ENCODE measurements at regions not wholly inside any gene's neighbourhood (a gene's known extent, or its start where the extent isn't known, plus 50 kb on each side); places are given as distances from the start of the nearest gene placed in this dataset.
A peak's percentile ranks its signal among the peaks of the same experiment; 100 is the strongest.

DNA sequence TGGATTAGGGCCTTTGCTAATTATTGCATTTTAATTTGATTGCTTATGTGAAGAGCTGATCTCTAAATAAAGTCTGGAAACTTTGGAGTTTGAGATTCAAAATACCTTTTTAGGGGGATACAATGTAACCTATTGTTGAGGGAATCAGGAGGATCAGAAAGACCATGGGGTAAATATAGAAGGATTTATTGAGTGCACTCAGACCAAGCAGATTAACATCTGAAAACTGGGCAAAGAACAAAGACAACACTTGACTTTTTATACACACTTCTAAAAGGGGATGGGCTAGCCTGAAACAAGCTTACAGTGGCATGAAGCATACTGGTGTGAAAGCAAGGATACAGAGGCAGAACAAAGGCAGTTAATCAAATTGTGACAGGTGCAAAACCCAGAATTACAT lies 174.3 kb downstream of the MRPS30 start:
- no peaks in the 10 kb centered on the region for H3K4me1 Mint-ChIP-seq
- DNase-seq (ENCODE audit: low spot score): peak; percentile 2
- Histone ChIP-seq H3K27ac (no peak overlapping the region), H3K9ac (no peak overlapping the region), H3K4me2 (no peak overlapping the region), H3K79me2 (ENCODE audit: low read depth) (no peaks in the 10 kb centered on the region), H3K4me3 (no peak overlapping the region), H3F3A (ENCODE audit: low read depth) (no peaks in the 10 kb centered on the region), H3K36me3 (no peaks in the 10 kb centered on the region), H4K20me1 (ENCODE audit: low read depth) (no peaks in the 10 kb centered on the region), H3K9me3 (ENCODE audit: low read depth) (no peaks in the 10 kb centered on the region), H2AFZ (replicated peaks) (no peak overlapping the region), H3K27me3 (no peaks in the 10 kb centered on the region), H3K4me1 (no peaks in the 10 kb centered on the region)
- no peaks in the 10 kb centered on the region for H3K36me3 Mint-ChIP-seq
- H3K27ac Mint-ChIP-seq: no peak overlapping the region
- peaks cover 6% of the 10 kb centered on the region for H3K27me3 Mint-ChIP-seq (ENCODE audit: insufficient read depth, low read depth)
- peaks cover 36% of the 10 kb centered on the region for H3K9me3 Mint-ChIP-seq
- no peak overlapping the region for H3K4me3 Mint-ChIP-seq
- TF ChIP-seq EZH2 (IDR thresholded peaks at IDR 0.05): no peak
- TF ChIP-seq, protein P1, sequence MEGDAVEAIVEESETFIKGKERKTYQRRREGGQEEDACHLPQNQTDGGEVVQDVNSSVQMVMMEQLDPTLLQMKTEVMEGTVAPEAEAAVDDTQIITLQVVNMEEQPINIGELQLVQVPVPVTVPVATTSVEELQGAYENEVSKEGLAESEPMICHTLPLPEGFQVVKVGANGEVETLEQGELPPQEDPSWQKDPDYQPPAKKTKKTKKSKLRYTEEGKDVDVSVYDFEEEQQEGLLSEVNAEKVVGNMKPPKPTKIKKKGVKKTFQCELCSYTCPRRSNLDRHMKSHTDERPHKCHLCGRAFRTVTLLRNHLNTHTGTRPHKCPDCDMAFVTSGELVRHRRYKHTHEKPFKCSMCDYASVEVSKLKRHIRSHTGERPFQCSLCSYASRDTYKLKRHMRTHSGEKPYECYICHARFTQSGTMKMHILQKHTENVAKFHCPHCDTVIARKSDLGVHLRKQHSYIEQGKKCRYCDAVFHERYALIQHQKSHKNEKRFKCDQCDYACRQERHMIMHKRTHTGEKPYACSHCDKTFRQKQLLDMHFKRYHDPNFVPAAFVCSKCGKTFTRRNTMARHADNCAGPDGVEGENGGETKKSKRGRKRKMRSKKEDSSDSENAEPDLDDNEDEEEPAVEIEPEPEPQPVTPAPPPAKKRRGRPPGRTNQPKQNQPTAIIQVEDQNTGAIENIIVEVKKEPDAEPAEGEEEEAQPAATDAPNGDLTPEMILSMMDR (IDR thresholded peaks at IDR 0.05): no peak
- no peak for TF ChIP-seq EZH2phosphoT487 (IDR thresholded peaks at IDR 0.05)

DNA sequence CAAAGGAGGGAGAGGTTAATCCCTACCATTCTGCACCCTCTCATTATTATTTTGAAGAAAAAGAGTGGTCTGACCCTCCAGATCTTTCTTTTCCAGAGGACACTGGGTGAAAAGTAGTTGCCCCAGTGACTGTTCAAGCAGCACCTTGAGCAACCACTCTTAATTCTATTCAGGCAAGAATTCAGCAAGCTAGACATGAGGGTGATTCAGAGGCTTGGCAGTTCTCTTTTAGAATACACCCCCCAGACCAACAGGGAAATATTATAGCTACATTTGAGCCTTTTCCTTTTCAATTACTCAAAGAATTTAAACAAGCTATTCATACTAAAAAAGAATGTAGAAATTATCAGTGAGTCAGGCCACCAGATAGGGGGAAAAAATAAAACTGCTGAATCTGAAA lies 178.3 kb downstream of the MRPS30 start:
- Histone ChIP-seq H3K4me2 (no peak overlapping the region), H3K79me2 (ENCODE audit: low read depth) (no peaks in the 10 kb centered on the region), H3K36me3 (peaks cover 3% of the 10 kb centered on the region), H3K27me3 (no peaks in the 10 kb centered on the region), H3K27ac (no peak overlapping the region), H4K20me1 (ENCODE audit: low read depth) (no peaks in the 10 kb centered on the region), H3K9ac (no peak overlapping the region), H3F3A (ENCODE audit: low read depth) (no peaks in the 10 kb centered on the region), H3K4me3 (no peak overlapping the region), H3K9me3 (ENCODE audit: low read depth) (peaks cover 6% of the 10 kb centered on the region), H3K4me1 (no peaks in the 10 kb centered on the region), H2AFZ (replicated peaks) (no peak overlapping the region)
- Mint-ChIP-seq H3K27ac (no peak overlapping the region), H3K4me1 (no peaks in the 10 kb centered on the region), H3K9me3 (peaks cover 42% of the 10 kb centered on the region), H3K27me3 (ENCODE audit: insufficient read depth, low read depth) (peaks cover 7% of the 10 kb centered on the region), H3K4me3 (no peak overlapping the region), H3K36me3 (no peaks in the 10 kb centered on the region)
- no peak for DNase-seq (ENCODE audit: low spot score)
- TF ChIP-seq, protein P1 (IDR thresholded peaks at IDR 0.05): no peak
- no peak for TF ChIP-seq EZH2phosphoT487 (IDR thresholded peaks at IDR 0.05)
- TF ChIP-seq EZH2 (IDR thresholded peaks at IDR 0.05): no peak

DNA sequence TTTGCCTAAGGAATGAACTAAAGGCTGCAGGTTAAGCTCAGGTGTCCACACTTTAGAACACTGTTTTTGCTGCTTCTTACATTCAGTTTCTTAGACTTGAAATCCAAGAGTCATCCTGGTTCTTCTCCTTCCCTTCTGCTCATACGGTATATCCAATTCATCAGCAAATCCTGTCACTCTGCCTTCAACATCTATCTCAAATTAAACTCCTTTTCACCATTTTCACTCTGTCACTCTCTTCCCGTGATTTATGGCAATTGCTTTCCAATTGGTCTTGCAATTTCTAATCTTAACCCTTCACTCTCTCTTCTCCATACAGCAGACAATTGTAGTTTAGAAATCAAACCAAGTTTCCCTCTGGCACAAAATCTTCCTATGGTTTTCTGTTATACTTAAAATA lies 182.9 kb downstream of the MRPS30 start:
- Histone ChIP-seq H3K4me2 (no peak overlapping the region), H3K4me1 (no peaks in the 10 kb centered on the region), H3K9ac (no peak overlapping the region), H3F3A (ENCODE audit: low read depth) (no peaks in the 10 kb centered on the region), H3K27ac (no peak overlapping the region), H3K27me3 (no peaks in the 10 kb centered on the region), H3K9me3 (ENCODE audit: low read depth) (peaks cover 6% of the 10 kb centered on the region), H2AFZ (replicated peaks) (no peak overlapping the region), H3K36me3 (peaks cover 3% of the 10 kb centered on the region), H3K4me3 (no peak overlapping the region), H4K20me1 (ENCODE audit: low read depth) (no peaks in the 10 kb centered on the region), H3K79me2 (ENCODE audit: low read depth) (no peaks in the 10 kb centered on the region)
- no peaks in the 10 kb centered on the region for H3K36me3 Mint-ChIP-seq
- peaks cover 25% of the 10 kb centered on the region for H3K9me3 Mint-ChIP-seq
- TF ChIP-seq EZH2 (IDR thresholded peaks at IDR 0.05): no peak
- no peak for TF ChIP-seq EZH2phosphoT487 (IDR thresholded peaks at IDR 0.05)
- TF ChIP-seq, protein P1 (IDR thresholded peaks at IDR 0.05): no peak
- no peak overlapping the region for H3K27ac Mint-ChIP-seq
- H3K4me1 Mint-ChIP-seq: no peaks in the 10 kb centered on the region
- H3K27me3 Mint-ChIP-seq (ENCODE audit: insufficient read depth, low read depth): peaks cover 4% of the 10 kb centered on the region
- DNase-seq (ENCODE audit: low spot score): no peak
- no peak overlapping the region for H3K4me3 Mint-ChIP-seq

Data from neural progenitor cell (in vitro differentiated cells).